Pancreas (tissue), 10 donors: ENCODE measurements at regions not wholly inside any gene's neighbourhood (a gene's known extent, or its start where the extent isn't known, plus 50 kb on each side); places are given as distances from the start of the nearest gene placed in this dataset.

Source experiments
- ATAC-seq, 4 donors: fragments of 200-7000 bp; cut with Tn5 transposase; one replicate each; pipeline versions ENCODE4 v1.8.0 to v1.9.1; 2020; ENCODE audit warnings: mild to moderate bottlenecking in 4 of 4, moderate library complexity in 4 of 4
- DNase-seq, 6 donors: peaks; one replicate each; pipeline ENCODE4 v3.0.0-alpha.2; 2020
- FAIRE-seq: peaks from 2 replicates; lab custom pipeline; 2012; peaks lifted over from hg19 to GRCh38; lab: Jason Lieb, UNC
- H3K27ac ChIP-seq, 4 donors: fragments of 200-600 bp; sonication (generic); 1 replicate in 3 of 4; 2 replicates in 1 of 4; pipeline versions ENCODE4 v1.5.0 to v1.8.0; 2020
- H3K27me3 ChIP-seq, 4 donors: fragments of 200-600 bp; one replicate each; pipeline ENCODE4 v1.8.0; 2021
- H3K36me3 ChIP-seq, 3 donors: fragments of 200-600 bp; sonication (generic) in 1 of 3; one replicate each; pipeline versions ENCODE4 v1.5.0 to v1.8.0; 2020 to 2021
- H3K4me1 ChIP-seq, 3 donors: fragments of 200-600 bp; one replicate each; pipeline ENCODE4 v1.8.0; 2021
- H3K4me3 ChIP-seq, 4 donors: fragments of 200-600 bp; sonication (generic) in 2 of 4; one replicate each; pipeline versions ENCODE4 v1.5.0 to v1.8.0; 2020 to 2021
- H3K9me3 ChIP-seq, 4 donors: fragments of 200-600 bp; one replicate each; pipeline ENCODE4 v1.8.0; 2021
- WGBS, 2 donors: extraction: QIAGEN DNeasy Blood & Tissue Kit; methylation state at CpG; one replicate each; pipeline ENCODE4 v1.1.7; 2013; 5-methylcytosine and 5-hydroxymethylcytosine counted together
- intact Hi-C, 3 donors: fragments of 100-400 bp; cut with DNase I; formaldehyde crosslinking; loops; one replicate each; pipeline versions ENCODE4 v1.11.1 to v1.14.2; 2022
- TF ChIP-seq, protein P1 (sequence below), 4 donors: fragments of 200-600 bp; sonication (generic) in 3 of 4; IDR thresholded peaks; one replicate each; pipeline versions ENCODE4 v1.5.0 to v1.8.0; 2021; ENCODE audit warnings: antibody characterized with exemption in 4 of 4
- donor health status: healthy with polysubstance abuse.
- donor health status: DM: no; HTN: no; CAD: no; lungs with moderate emphysema.
- donor health status: DM: no; HTN: no; CAD: no.
- donor health status: control.
- donor health status: control.
- donor health status: Bipolar disorder and iron deficiency.
- donor health status: DM: yes; HTN: yes; CAD: no.
- donor health status: DM: no; HTN: no; CAD: no.
- donor health status: DM: no; HTN: no; CAD: no.
- donor health status: DM: yes; HTN: yes; CAD: no.

DNA sequence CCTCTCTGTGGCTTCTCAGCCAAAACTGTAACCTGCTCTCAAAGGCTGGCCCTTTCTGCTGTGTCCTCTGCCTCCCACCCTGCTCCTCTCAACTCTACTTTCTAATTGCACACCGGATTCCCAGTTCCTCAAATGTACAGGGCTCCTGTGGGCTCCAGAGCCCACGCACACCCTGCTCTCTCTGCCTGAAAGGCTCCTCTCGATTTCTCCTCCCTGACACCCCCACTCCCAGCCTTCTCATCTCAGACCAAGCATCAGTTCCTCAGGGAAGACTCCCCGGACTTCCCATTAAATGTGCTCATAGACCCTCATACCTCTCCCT lies 111.7 kb upstream of the STEAP1B start:
- H3K9me3 ChIP-seq, result no peaks in the 10 kb centered on the region
- ATAC-seq, result no peak
- H3K27me3 ChIP-seq, result no peaks in the 10 kb centered on the region
- no peaks in the 10 kb centered on the region for H3K4me1 ChIP-seq
- H3K27ac ChIP-seq, result no peak overlapping the region
- intact Hi-C loops, result no loop called here
- no peak for FAIRE-seq
- WGBS, 2 donors, result 75% methylated on average over 4 of the region's 4 CpGs
- no peaks in the 10 kb centered on the region for H3K36me3 ChIP-seq
- H3K4me3 ChIP-seq, result no peak overlapping the region
- no peak for DNase-seq
- TF ChIP-seq, protein P1, sequence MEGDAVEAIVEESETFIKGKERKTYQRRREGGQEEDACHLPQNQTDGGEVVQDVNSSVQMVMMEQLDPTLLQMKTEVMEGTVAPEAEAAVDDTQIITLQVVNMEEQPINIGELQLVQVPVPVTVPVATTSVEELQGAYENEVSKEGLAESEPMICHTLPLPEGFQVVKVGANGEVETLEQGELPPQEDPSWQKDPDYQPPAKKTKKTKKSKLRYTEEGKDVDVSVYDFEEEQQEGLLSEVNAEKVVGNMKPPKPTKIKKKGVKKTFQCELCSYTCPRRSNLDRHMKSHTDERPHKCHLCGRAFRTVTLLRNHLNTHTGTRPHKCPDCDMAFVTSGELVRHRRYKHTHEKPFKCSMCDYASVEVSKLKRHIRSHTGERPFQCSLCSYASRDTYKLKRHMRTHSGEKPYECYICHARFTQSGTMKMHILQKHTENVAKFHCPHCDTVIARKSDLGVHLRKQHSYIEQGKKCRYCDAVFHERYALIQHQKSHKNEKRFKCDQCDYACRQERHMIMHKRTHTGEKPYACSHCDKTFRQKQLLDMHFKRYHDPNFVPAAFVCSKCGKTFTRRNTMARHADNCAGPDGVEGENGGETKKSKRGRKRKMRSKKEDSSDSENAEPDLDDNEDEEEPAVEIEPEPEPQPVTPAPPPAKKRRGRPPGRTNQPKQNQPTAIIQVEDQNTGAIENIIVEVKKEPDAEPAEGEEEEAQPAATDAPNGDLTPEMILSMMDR (IDR thresholded peaks at IDR 0.05), result no peak

DNA sequence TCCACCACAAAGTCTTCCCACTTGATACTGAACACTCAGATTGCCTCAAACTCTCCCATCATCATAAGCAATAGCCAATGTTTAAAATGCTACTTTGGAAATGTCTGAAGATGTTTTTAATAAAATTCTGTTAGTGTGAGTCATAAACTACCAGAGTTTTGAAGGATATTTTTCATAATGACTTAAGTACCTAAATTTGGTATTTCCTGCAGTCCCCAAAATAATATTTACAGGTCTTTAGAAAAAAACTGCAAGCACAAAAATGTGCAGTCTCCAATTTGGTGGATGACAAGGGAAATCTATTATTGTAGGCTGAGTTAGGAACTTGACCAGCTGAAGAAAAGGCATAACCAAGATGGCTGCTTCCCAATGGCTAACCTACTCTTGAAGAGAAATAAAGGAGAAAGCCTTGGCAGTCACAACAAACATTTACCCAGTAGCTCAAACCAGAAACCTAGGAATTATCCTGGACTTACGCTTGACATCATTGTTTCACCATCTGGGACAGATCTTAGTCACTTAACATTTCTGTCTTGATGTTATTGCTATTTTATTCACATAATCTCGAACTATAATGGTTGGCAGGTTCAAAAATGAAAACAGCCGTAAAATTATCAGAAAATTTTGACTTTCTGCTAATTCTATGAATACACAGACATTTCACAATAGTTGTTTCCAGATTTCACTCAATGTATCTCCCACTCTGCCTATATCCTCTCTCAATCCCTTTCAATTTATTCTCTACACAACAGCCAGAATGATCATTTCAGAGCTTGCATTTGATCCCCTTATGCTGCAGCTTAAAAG lies 111.2 kb upstream of the STEAP1B start:
- TF ChIP-seq, protein P1 (IDR thresholded peaks at IDR 0.05), result no peak
- ATAC-seq, result no peak
- WGBS, 2 donors, result 77 to 87% methylated on average over 3 of the region's 3 CpGs
- Histone ChIP-seq H3K36me3 (no peaks in the 10 kb centered on the region), H3K27ac (no peak overlapping the region), H3K4me3 (no peak overlapping the region), H3K9me3 (no peaks in the 10 kb centered on the region), H3K4me1 (peaks cover 0 to 2% (median 1%) of the 10 kb centered on the region in 3 donors), H3K27me3 (no peaks in the 10 kb centered on the region)
- DNase-seq, result no peak
- FAIRE-seq, result no peak
- intact Hi-C loops, result no loop called here

GRCh38 chr7:22610263-22610662 lies 110.3 kb upstream of the STEAP1B start:
- ATAC-seq (no peak), FAIRE-seq (no peak), DNase-seq (no peak)
- intact Hi-C loops, result no loop called here
- Histone ChIP-seq H3K36me3 (no peaks in the 10 kb centered on the region), H3K4me3 (no peak overlapping the region), H3K27ac (no peak overlapping the region), H3K4me1 (peaks cover 0 to 7% (median 6%) of the 10 kb centered on the region in 3 donors), H3K27me3 (no peaks in the 10 kb centered on the region), H3K9me3 (no peaks in the 10 kb centered on the region)
- 94 to 95% methylated on average over 3 of the region's 3 CpGs for WGBS, 2 donors
- TF ChIP-seq, protein P1 (IDR thresholded peaks at IDR 0.05), result no peak

- FAIRE-seq (no peak), DNase-seq (no peak), ATAC-seq (no peak)
- TF ChIP-seq, protein P1 (IDR thresholded peaks at IDR 0.05), result no peak
- peaks cover 0 to 12% (median 6%) of the 10 kb centered on the region in 3 donors for H3K4me1 ChIP-seq
- H3K9me3 ChIP-seq, result no peaks in the 10 kb centered on the region
- intact Hi-C loops, result no loop called here
- WGBS, 2 donors, result 88 to 89% methylated on average over 5 of the region's 5 CpGs
- no peak overlapping the region for H3K27ac ChIP-seq
- no peaks in the 10 kb centered on the region for H3K36me3 ChIP-seq
- H3K4me3 ChIP-seq, result no peak overlapping the region
- H3K27me3 ChIP-seq, result no peaks in the 10 kb centered on the region
Measured at GRCh38 chr7:22607180-22607579, 107.2 kb upstream of the STEAP1B start.

- FAIRE-seq, result no peak
- TF ChIP-seq, protein P1 (IDR thresholded peaks at IDR 0.05), result no peak
- H3K27me3 ChIP-seq, result no peaks in the 10 kb centered on the region
- no peak overlapping the region for H3K4me3 ChIP-seq
- no peaks in the 10 kb centered on the region for H3K9me3 ChIP-seq
- DNase-seq, result no peak
- 62 to 68% methylated on average over 2 of the region's 2 CpGs for WGBS, 2 donors
- no peak overlapping the region for H3K27ac ChIP-seq
- peaks cover 0 to 12% (median 6%) of the 10 kb centered on the region in 3 donors for H3K4me1 ChIP-seq
- no peaks in the 10 kb centered on the region for H3K36me3 ChIP-seq
- ATAC-seq, result no peak
- intact Hi-C loops, result no loop called here
Measured at GRCh38 chr7:22604246-22604645, 104.3 kb upstream of the STEAP1B start.
